Left lung (tissue), 4 donors: ENCODE measurements at regions not wholly inside any gene's neighbourhood (a gene's known extent, or its start where the extent isn't known, plus 50 kb on each side); places are given as distances from the start of the nearest gene placed in this dataset.
"Not testable (repeated sequence)": the region's sequence is repeated elsewhere in the genome, so short reads cannot be mapped to it uniquely, and the experiment has no call there.

Source experiments
- ATAC-seq: fragments of 200-7000 bp; cut with Tn5 transposase; one replicate; pipeline ENCODE4 v1.9.1; 2020; ENCODE audit warnings: moderate library complexity
- DNase-seq, 4 donors: peaks; one replicate each; pipeline ENCODE4 v3.0.0-alpha.2; 2013 to 2020
- H3K27ac ChIP-seq, 2 donors: fragments of 200-600 bp; sonication (generic) in 1 of 2; one replicate each; pipeline versions ENCODE4 v1.5.0 to v1.8.0; 2020 to 2021
- H3K27me3 ChIP-seq, 2 donors: fragments of 200-600 bp; sonication (generic) in 1 of 2; one replicate each; pipeline versions ENCODE4 v1.5.0 to v1.8.0; 2020 to 2021
- H3K36me3 ChIP-seq, 2 donors: fragments of 200-600 bp; sonication (generic) in 1 of 2; one replicate each; pipeline versions ENCODE4 v1.5.0 to v1.8.0; 2020 to 2021
- H3K4me1 ChIP-seq, 2 donors: fragments of 200-600 bp; one replicate each; pipeline ENCODE4 v1.8.0; 2021
- H3K4me3 ChIP-seq, 2 donors: fragments of 200-600 bp; sonication (generic) in 1 of 2; one replicate each; pipeline versions ENCODE4 v1.5.0 to v1.8.0; 2020 to 2021; ENCODE audit warnings: mild to moderate bottlenecking in 1 of 2
- H3K9me3 ChIP-seq, 2 donors: fragments of 200-600 bp; sonication (generic) in 1 of 2; one replicate each; pipeline versions ENCODE4 v1.5.0 to v1.8.0; 2020 to 2021
- CTCF ChIP-seq, 2 donors: fragments of 200-600 bp; sonication (generic) in 1 of 2; IDR thresholded peaks; one replicate each; pipeline versions ENCODE4 v1.5.0 to v1.8.0; 2021; ENCODE audit warnings: antibody characterized with exemption in 2 of 2
- intact Hi-C, 2 donors: fragments of 100-400 bp; cut with DNase I; formaldehyde crosslinking; loops; one replicate each; pipeline versions ENCODE4 v1.11.2 to v1.14.2; 2022
- donor health status: DM: no; HTN: yes; CAD: no.
- donor health status: DM: no; HTN: no; CAD: no.

GRCh38 chr9:75814667-75815066 lies 75.8 kb upstream of the PCSK5 start:
- no peaks in the 10 kb centered on the region for H3K27me3 ChIP-seq
- H3K4me3 ChIP-seq, result no peak overlapping the region
- no peak for ATAC-seq
- no peaks in the 10 kb centered on the region for H3K36me3 ChIP-seq
- no peak for TF ChIP-seq CTCF (IDR thresholded peaks at IDR 0.05)
- peaks cover 0 to 68% of the 10 kb centered on the region in 2 donors for H3K9me3 ChIP-seq
- H3K4me1 ChIP-seq, result no peaks in the 10 kb centered on the region
- DNase-seq, result no peak
- intact Hi-C loops, result no loop called here
- no peak overlapping the region for H3K27ac ChIP-seq

GRCh38 chr9:75820471-75821115 lies 69.9 kb upstream of the PCSK5 start:
- H3K27me3 ChIP-seq, H3K27ac ChIP-seq, H3K36me3 ChIP-seq, DNase-seq, intact Hi-C loops, H3K4me3 ChIP-seq, ATAC-seq, H3K4me1 ChIP-seq: not testable (repeated sequence)
- H3K9me3 ChIP-seq, result peaks cover 0 to 17% of the 10 kb centered on the region in 2 donors

- DNase-seq, result no peak
- intact Hi-C loops, result no loop called here
Measured at GRCh38 chr9:75823151-75823550, 67.3 kb upstream of the PCSK5 start.

GRCh38 chr9:75824816-75825568 lies 65.5 kb upstream of the PCSK5 start:
- intact Hi-C loops, result no loop called here

More at GRCh38 chr9:75823151-75823550, 67.3 kb upstream of the PCSK5 start:
- Histone ChIP-seq H3K4me3 (no peak overlapping the region), H3K4me1 (no peaks in the 10 kb centered on the region), H3K9me3 (peaks cover 0 to 2% of the 10 kb centered on the region in 2 donors), H3K27ac (no peak overlapping the region), H3K27me3 (no peaks in the 10 kb centered on the region), H3K36me3 (no peaks in the 10 kb centered on the region)
- no peak for TF ChIP-seq CTCF (IDR thresholded peaks at IDR 0.05)
- no peak for ATAC-seq

GRCh38 chr9:75826314-75826713 lies 64.2 kb upstream of the PCSK5 start:
- H3K27ac ChIP-seq, result no peak overlapping the region
- no peaks in the 10 kb centered on the region for H3K9me3 ChIP-seq
- intact Hi-C loops, result no loop called here
- H3K27me3 ChIP-seq, result no peaks in the 10 kb centered on the region
- no peaks in the 10 kb centered on the region for H3K4me1 ChIP-seq
- ATAC-seq (no peak), DNase-seq (no peak)
- H3K36me3 ChIP-seq, result no peaks in the 10 kb centered on the region
- TF ChIP-seq CTCF (IDR thresholded peaks at IDR 0.05), result no peak
- no peak overlapping the region for H3K4me3 ChIP-seq

More at GRCh38 chr9:75824816-75825568, 65.5 kb upstream of the PCSK5 start:
- no peaks in the 10 kb centered on the region for H3K4me1 ChIP-seq
- no peaks in the 10 kb centered on the region for H3K36me3 ChIP-seq
- no peaks in the 10 kb centered on the region for H3K9me3 ChIP-seq
- DNase-seq (no peak), ATAC-seq (no peak)
- no peak for TF ChIP-seq CTCF (IDR thresholded peaks at IDR 0.05)
- no peak overlapping the region for H3K27ac ChIP-seq
- H3K27me3 ChIP-seq, result no peaks in the 10 kb centered on the region
- no peak overlapping the region for H3K4me3 ChIP-seq
